ENCODE measurements at regions not wholly inside any gene's neighbourhood (a gene's known extent, or its start where the extent isn't known, plus 50 kb on each side); places are given as distances from the start of the nearest gene placed in this dataset.

DNA sequence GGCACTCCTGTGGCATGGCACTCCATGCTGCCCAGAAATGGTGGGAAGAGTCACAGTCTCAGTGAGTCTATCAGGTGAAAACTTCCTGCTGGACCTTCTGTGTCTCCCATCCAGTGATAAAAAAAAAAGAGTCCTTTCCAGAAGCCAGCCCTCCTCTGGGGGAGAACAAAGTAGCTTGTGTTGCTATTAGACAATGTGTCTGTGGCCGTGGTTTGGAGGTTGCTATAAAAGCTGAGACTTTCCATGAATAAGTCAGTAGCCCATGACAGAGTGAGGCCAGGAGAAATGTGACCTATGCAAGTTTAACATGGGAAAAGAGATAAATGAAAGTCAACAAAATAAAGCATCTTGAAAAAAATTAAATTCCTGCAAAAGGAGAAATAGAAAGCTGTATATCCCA is 250.7 kb upstream of the MON1B start:
- TF ChIP-seq, protein P1, sequence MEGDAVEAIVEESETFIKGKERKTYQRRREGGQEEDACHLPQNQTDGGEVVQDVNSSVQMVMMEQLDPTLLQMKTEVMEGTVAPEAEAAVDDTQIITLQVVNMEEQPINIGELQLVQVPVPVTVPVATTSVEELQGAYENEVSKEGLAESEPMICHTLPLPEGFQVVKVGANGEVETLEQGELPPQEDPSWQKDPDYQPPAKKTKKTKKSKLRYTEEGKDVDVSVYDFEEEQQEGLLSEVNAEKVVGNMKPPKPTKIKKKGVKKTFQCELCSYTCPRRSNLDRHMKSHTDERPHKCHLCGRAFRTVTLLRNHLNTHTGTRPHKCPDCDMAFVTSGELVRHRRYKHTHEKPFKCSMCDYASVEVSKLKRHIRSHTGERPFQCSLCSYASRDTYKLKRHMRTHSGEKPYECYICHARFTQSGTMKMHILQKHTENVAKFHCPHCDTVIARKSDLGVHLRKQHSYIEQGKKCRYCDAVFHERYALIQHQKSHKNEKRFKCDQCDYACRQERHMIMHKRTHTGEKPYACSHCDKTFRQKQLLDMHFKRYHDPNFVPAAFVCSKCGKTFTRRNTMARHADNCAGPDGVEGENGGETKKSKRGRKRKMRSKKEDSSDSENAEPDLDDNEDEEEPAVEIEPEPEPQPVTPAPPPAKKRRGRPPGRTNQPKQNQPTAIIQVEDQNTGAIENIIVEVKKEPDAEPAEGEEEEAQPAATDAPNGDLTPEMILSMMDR (IDR thresholded peaks at IDR 0.05; ENCODE audit: insufficient read depth, low read length, poor library complexity, severe bottlenecking): no peak
- no peak for TF ChIP-seq EZH2phosphoT487 (conservative IDR thresholded peaks at IDR 0.05; ENCODE audit: low read length)

Data from SU-DHL-6 (cell line).